ENCODE measurements at regions not wholly inside any gene's neighbourhood (a gene's known extent, or its start where the extent isn't known, plus 50 kb on each side); places are given as distances from the start of the nearest gene placed in this dataset.

DNA sequence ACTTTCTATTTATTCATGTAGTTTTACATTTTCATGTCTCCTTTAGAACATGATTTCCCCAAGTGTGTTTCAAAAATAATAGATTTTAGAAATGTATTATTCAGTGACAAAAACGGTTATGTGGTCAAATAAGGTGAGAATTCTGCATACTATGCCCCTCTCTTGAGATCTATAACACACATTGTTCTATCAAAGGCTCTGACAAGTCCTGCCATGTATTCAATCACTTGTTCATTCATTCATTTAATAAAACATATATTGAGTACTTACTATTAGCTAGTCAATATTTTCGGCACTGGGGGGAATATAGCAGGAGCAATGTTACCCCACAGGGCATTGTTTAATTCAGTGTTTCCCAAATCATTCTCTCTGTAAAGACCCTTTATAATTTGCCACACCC, 58.4 kb upstream of the FGF13 start:
- TF ChIP-seq SP1 (IDR thresholded peaks at IDR 0.05) (no peak), FOXA1 (IDR thresholded peaks at IDR 0.05) (no peak), FOXM1 (IDR thresholded peaks at IDR 0.05; ENCODE audit: borderline replicate concordance) (no peak), ZNF384 (IDR thresholded peaks at IDR 0.05) (no peak), L3MBTL2 (conservative IDR thresholded peaks at IDR 0.05) (no peak), HDGF (IDR thresholded peaks at IDR 0.05; ENCODE audit: borderline replicate concordance) (no peak), CTBP1 (IDR thresholded peaks at IDR 0.05; ENCODE audit: borderline replicate concordance) (no peak), BHLHE40 (IDR thresholded peaks at IDR 0.05; ENCODE audit: borderline replicate concordance) (no peak), LEF1 (IDR thresholded peaks at IDR 0.05; ENCODE audit: borderline replicate concordance) (no peak), ARNT (IDR thresholded peaks at IDR 0.05) (no peak), FOXK2 (IDR thresholded peaks at IDR 0.05) (no peak), ELF4 (IDR thresholded peaks at IDR 0.05) (no peak), TARDBP (IDR thresholded peaks at IDR 0.05) (no peak)
- DNase-seq (ENCODE audit: extremely low spot score) = no peak
- ChIA-PET CTCF (no interaction called here), POLR2A (no interaction called here)

DNA sequence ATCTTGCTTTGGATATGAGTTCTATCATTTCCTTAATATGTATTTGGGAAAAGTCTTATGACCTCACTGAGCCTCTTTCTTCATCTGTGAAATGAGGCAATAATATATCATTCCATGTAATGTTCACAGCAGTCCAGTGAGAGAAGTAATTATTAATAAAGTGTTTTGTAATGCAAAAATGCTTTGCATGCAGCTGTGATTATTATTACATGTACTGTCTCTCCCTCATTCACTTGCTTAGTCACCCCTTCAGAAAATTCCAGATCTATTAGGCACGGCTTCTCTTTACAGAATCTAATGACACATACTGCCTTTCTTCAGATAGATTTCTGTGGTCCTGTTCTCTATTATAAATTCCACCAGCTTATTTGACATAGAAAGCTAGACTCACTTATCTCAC, 53.5 kb upstream of the FGF13 start:
- TF ChIP-seq NFRKB (IDR thresholded peaks at IDR 0.05) (no peak), FOXM1 (IDR thresholded peaks at IDR 0.05; ENCODE audit: borderline replicate concordance) (no peak), TARDBP (IDR thresholded peaks at IDR 0.05) (no peak)
- CTCF ChIA-PET = no interaction called here
- DNase-seq (ENCODE audit: extremely low spot score) = no peak
- POLR2A ChIA-PET = no interaction called here

- TF ChIP-seq LEF1 (IDR thresholded peaks at IDR 0.05; ENCODE audit: borderline replicate concordance) = no peak
- POLR2A ChIA-PET = no interaction called here
- CTCF ChIA-PET = no interaction called here
- no peak for DNase-seq (ENCODE audit: extremely low spot score)
Observed at GRCh38 chrX:138763761-138764160, 52.2 kb upstream of the FGF13 start.

DNA sequence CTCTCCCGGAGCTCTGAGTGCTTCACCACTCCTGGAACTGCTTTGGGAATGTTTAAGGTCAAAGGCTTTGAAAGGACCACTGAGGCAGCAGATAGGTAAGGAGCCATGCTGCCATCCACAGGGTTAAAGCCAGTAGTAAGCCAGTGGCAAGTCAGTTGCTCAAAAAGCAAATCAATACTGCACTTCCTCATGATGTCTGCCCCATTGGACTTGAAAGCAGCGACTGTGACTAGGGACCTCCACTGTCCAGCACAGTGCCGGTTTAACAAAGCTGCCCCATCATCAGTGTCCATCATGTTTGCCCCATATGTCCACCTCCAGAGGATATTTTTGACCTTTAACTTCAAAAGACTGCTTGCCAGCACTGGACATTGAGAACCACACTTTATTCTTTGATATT, 49.9 kb upstream of the FGF13 start:
- TF ChIP-seq ELF4 (IDR thresholded peaks at IDR 0.05) (no peak), LEF1 (IDR thresholded peaks at IDR 0.05; ENCODE audit: borderline replicate concordance) (no peak), TARDBP (IDR thresholded peaks at IDR 0.05) (no peak), SP1 (IDR thresholded peaks at IDR 0.05) (no peak)
- ChIA-PET POLR2A (no interaction called here), CTCF (no interaction called here)
- no peak for DNase-seq (ENCODE audit: extremely low spot score)
